HG03159 (cell line): ENCODE measurements at regions not wholly inside any gene's neighbourhood (a gene's known extent, or its start where the extent isn't known, plus 50 kb on each side); places are given as distances from the start of the nearest gene placed in this dataset.
"Not testable (repeated sequence)": the region's sequence is repeated elsewhere in the genome, so short reads cannot be mapped to it uniquely, and the experiment has no call there.

Experiments used
- ATAC-seq: cut with Tn5 transposase; IDR thresholded peaks from one replicate; pipeline ENCODE4 v1.9.1; 2021; ENCODE audit warnings: mild to moderate bottlenecking, moderate library complexity; ENCODE audit not compliant: unreplicated experiment

DNA sequence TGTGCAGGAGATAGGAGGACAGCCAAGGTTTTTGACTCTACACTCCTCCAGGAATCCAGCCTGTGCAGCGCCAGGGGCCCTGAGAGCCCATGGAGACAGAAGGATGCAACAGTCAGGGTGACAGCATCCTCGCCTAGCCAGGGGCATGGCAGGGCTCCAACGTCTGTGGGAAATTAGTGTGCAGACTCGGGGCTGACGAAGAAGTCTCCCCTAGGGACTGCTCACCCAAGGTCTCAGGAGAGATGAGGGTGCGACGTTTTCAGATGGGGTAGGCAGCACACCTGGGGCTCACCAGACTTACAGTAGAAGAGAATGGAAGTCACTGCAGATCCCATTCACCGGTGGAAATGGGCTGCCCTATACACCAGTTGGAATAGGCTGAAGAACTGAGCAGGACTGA lies 241.7 kb downstream of the SETD4 start:
- no peak for ATAC-seq

- no peak for ATAC-seq
Measured at GRCh38 chr21:35814858-35815619, 245.3 kb downstream of the SETD4 start.

- ATAC-seq: no peak
Measured at GRCh38 chr21:35812679-35813078, 247.6 kb downstream of the SETD4 start.

GRCh38 chr21:35811191-35811806 lies 249.0 kb downstream of the SETD4 start:
- ATAC-seq: no peak

DNA sequence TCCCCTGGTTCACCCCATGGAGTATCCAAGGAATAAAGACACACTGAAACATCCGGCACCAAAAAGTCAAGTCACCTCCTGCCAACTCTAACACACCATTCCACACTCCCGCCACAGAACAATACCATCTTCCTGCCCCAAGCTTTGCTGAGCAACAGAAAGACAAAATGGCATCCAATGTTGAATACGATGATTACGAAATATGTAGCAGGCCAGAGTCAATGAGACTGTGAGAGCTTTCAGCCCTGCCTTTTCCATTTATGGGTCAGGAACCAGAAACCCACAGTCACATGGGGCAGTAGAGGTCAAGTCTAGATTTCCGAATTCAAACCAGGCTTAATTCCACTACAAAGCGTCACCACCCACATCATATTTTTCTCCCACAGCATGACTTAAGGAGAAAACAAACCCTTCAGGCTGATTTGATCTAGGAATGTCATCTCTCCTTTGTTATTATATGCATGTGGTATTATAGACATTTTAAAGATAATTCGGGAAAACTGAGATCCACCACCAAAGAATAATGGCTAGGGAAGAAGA lies 249.8 kb downstream of the SETD4 start:
- no peak for ATAC-seq

DNA sequence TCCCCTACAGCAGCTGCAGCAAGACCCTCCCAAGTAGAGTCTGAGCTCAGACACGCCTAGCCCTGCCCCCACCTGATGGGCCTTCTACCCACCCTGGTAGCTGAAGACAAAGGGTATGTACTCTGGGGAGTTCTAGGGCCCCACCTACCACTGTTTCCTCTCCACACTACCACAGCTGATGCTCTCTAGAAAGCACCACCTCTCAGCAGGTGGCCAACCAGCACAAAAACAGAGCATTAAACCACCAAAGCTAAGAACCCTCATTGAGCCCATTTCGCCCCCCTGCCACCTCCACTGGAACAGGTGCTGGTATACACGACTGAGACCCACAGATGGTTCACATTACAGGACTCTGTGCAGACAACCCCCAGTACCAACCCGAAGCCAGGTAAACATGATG lies 258.9 kb downstream of the SETD4 start:
- no peak for ATAC-seq

DNA sequence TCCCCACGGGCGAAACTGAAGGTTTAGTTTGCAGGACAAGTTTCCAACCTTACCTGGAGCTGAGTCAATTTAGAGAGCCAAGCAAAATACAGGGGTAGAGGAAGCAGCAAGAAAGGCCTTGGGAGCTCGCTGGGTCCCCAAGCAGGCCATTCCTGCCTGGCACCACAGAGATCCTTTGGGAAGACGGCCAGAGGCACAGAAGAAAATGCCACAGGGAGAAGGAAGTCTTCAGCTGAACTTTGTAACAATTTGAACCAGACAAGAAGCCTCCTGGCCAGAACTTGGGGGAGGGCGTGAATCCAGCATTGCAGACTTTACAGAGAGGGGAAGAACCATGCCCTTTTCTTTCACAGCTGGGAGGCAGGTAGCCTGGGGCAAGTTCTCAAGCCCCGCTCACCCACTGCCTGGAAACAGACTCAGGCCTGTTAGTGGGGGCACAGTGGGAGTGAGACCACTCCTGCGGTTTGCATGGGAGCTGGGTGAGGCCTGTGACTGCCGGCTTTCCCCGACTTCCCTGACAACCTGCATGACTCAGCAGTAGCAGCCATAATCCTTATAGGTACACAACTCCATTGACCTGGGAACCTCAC lies 259.4 kb downstream of the SETD4 start:
- ATAC-seq: not testable (repeated sequence)

DNA sequence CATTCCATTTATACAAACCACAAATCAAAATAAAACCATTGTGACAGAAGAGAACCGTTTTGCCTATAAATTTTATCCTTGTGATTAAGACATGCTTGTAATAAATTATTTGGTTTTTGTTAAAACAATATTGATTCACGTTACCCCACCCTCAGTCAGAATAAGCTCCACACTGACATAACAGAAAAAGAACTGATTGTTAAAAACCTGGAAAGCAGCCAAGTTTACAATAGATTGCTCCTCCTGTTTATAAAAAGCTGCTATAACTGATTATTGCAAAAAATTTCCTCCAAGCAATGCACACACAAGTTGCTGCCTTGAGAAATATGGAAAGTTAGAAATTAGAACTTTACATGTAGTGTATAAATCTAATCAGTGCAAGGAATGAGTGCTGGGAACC lies 263.5 kb downstream of the SETD4 start:
- ATAC-seq: no peak

DNA sequence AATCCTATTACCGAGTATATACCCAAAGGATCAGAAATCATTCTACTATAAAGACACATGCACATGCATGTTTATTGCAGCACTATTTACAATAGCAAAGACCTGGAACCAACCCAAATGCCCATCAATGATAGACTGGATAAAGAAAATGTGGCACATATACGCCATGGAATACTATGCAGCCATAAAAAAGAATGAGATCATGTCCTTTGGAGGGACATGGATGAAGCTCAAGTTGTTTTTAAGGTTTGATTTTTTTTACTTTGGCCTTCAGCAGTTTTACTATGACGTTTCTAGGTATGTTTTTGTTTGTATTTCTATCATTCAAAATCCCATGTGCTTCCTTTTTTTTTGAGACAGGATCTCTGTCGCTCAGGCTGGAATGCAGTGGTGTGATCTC lies 265.8 kb downstream of the SETD4 start:
- not testable (repeated sequence) for ATAC-seq

DNA sequence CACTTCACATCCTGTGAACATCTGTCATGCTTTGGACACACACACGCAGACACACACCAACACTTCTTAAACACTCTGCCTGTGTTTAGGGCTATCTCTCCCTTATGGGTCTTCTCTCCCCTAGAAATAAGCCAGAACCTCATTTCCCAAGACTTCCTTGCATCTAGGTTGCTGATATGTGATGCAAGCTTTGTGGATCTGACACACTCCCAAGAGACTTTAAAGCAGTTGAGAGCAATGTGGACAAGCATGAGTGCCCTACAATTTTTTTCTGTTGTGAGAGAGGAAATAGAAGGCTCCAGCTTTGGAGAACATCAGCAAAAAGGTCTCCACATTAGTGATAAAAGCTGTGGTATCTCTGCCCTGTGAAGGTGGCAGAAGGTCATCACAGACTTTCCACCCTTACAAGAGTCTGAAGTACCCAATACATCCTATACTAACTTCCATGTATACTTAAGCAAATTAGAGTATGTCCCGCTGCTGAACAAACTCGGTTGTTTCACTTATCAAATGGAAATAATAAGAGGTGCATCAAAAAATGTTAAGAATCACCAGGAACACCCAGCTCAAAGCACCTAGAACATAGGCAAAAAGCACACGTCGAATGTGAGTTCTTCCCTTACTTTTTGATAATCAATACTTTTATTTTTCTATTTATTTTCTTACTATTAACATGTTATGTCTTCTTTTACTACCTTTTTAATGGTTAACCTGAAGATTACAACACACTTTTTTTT lies 267.6 kb downstream of the SETD4 start:
- no peak for ATAC-seq

DNA sequence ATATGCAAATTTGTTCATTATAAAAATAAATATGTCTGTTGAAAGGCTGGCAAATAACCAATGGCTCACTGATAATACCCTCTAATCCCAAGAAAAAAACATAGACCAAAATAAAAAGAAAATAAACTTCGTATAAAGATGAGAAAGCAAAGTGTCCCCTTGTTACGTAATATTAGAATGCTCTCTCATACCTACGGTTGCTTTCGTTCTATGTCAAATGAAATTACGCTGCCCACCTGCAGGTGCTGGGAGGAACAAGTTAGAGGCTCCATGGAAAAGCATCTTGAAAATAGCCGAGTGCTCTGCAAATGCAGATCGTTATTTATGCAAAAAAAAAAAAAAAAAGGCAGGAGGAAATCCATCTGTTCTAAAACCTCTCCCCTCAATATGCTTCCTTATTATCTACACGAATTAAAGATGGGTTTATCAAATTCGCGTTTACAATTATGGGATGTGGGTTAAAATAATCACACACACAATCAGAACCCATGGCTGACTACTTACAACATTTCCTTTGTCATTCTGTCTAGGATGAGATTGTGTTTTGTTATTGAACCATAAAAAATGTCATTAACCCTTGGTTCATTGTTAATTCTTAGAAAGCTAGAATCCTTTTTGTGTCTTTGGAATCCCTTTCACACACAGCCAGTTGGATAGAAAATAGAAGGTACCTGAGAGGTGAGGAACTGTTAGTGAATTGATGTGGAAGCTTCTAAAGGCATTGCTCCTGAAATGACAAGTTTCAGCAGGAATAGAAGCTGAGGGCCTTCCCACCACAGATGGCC lies 268.6 kb downstream of the SETD4 start:
- ATAC-seq: no peak

DNA sequence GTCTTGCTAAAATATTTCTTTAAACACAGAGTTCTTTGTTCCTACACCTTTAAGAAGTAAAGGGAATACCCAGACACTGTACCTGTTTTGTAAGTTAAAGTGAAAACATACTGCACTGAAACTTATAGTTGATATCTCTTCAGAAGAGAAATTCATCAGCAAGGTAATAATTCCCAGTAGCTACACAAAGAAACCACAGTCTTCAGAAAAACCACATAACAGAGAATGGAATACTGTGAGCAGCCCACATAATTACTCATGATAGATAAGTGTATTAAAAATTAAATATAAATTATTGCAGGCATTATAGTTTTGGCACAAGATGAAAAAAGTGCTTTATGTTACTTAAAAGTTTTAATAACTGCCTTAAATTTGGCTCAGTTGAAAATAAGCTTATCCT lies 276.6 kb downstream of the SETD4 start:
- no peak for ATAC-seq

DNA sequence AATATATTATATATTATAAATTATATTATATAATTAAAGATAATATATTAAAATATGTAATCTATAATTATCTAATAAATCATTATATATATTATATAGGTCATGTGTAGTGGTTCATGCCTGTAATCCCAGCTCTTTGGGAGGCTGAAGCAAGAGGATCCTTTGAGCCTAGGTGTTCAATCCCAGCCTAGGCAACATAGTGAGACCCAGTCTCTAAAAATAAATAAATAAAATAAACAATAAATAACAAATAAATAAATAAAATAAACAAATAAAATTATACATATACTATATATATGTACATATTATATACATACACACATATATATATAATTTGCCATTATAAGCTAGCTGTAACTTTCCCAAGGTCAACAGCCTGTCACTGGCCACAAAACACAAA lies 277.7 kb downstream of the SETD4 start:
- ATAC-seq: no peak

GRCh38 chr21:35780983-35781382 lies 279.3 kb downstream of the SETD4 start:
- no peak for ATAC-seq

- ATAC-seq: no peak
Measured at GRCh38 chr21:35779690-35780570, 280.4 kb downstream of the SETD4 start.

- no peak for ATAC-seq
Measured at GRCh38 chr21:35779167-35779566, 281.2 kb downstream of the SETD4 start.

DNA sequence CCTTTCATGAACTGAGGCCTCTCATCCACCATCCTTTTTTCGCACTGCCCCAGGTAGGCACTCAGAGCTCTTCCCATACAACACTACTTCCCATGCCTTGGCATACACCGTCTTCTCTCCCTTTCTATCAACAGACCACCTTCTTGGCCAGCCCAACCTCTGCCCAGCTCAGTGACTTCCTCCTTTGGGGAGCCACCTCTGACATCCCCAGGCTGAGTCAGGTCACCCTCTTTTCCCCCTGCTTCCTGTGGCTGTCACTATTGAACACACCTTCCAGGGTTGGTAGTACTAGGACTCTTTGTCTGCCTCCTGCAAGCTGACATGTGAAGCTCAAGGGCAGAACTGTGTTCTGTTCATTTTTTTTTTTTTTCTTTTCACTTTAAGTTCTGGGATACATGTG lies 283.2 kb downstream of the SETD4 start:
- no peak for ATAC-seq

GRCh38 chr21:35775778-35776544 lies 284.4 kb downstream of the SETD4 start:
- ATAC-seq: no peak
